Effector CD4-positive, alpha-beta T cell (primary cell): ENCODE measurements at regions not wholly inside any gene's neighbourhood (a gene's known extent, or its start where the extent isn't known, plus 50 kb on each side); places are given as distances from the start of the nearest gene placed in this dataset.
"Not testable (repeated sequence)": the region's sequence is repeated elsewhere in the genome, so short reads cannot be mapped to it uniquely, and the experiment has no call there.

Source experiments
- DNase-seq: peaks from one replicate; pipeline ENCODE4 v3.0.0-alpha.2; 2020

GRCh38 chr1:65593516-65593915, 173.0 kb downstream of the LEPR start:
- no peak for DNase-seq

GRCh38 chr1:65595724-65596123, 175.3 kb downstream of the LEPR start:
- DNase-seq, result no peak

GRCh38 chr1:65596768-65597167, 176.3 kb downstream of the LEPR start:
- DNase-seq, result no peak

GRCh38 chr1:65605621-65606020, 185.2 kb downstream of the LEPR start:
- DNase-seq, result no peak

GRCh38 chr1:65606426-65606825, 186.0 kb downstream of the LEPR start:
- no peak for DNase-seq

GRCh38 chr1:65613884-65614283, 178.8 kb upstream of the PDE4B start:
- no peak for DNase-seq

GRCh38 chr1:65615859-65616258, 176.8 kb upstream of the PDE4B start:
- DNase-seq, result no peak

GRCh38 chr1:65621721-65622120, 171.0 kb upstream of the PDE4B start:
- DNase-seq, result not testable (repeated sequence)

GRCh38 chr1:65623895-65624294, 168.8 kb upstream of the PDE4B start:
- DNase-seq, result no peak

- DNase-seq, result no peak
These were observed 167.2 kb upstream of the PDE4B start for GRCh38 chr1:65625528-65625927.

GRCh38 chr1:65626003-65626402, 166.7 kb upstream of the PDE4B start:
- DNase-seq, result no peak

GRCh38 chr1:65629788-65630187, 162.9 kb upstream of the PDE4B start:
- DNase-seq, result no peak

- DNase-seq, result no peak
These were observed 161.8 kb upstream of the PDE4B start for GRCh38 chr1:65630855-65631254.

- DNase-seq, result no peak
These were observed 160.5 kb upstream of the PDE4B start for GRCh38 chr1:65632235-65632634.

GRCh38 chr1:65640046-65640445, 152.6 kb upstream of the PDE4B start:
- DNase-seq, result no peak

GRCh38 chr1:65649185-65649584, 143.5 kb upstream of the PDE4B start:
- not testable (repeated sequence) for DNase-seq

GRCh38 chr1:65650682-65651081, 142.0 kb upstream of the PDE4B start:
- no peak for DNase-seq

- DNase-seq, result not testable (repeated sequence)
These were observed 138.2 kb upstream of the PDE4B start for GRCh38 chr1:65654526-65654925.

GRCh38 chr1:65657609-65658008, 135.1 kb upstream of the PDE4B start:
- not testable (repeated sequence) for DNase-seq

- DNase-seq, result no peak
These were observed 134.6 kb upstream of the PDE4B start for GRCh38 chr1:65658122-65658521.

- no peak for DNase-seq
These were observed 124.3 kb upstream of the PDE4B start for GRCh38 chr1:65668368-65668767.

GRCh38 chr1:65670518-65670917, 122.2 kb upstream of the PDE4B start:
- no peak for DNase-seq

GRCh38 chr1:65674522-65674921, 118.2 kb upstream of the PDE4B start:
- no peak for DNase-seq

GRCh38 chr1:65679773-65680172, 112.9 kb upstream of the PDE4B start:
- no peak for DNase-seq

- DNase-seq, result no peak
These were observed 111.6 kb upstream of the PDE4B start for GRCh38 chr1:65681096-65681495.
